ENCODE measurements at regions not wholly inside any gene's neighbourhood (a gene's known extent, or its start where the extent isn't known, plus 50 kb on each side); places are given as distances from the start of the nearest gene placed in this dataset.
A peak's percentile ranks its signal among the peaks of the same experiment; 100 is the strongest.

DNA sequence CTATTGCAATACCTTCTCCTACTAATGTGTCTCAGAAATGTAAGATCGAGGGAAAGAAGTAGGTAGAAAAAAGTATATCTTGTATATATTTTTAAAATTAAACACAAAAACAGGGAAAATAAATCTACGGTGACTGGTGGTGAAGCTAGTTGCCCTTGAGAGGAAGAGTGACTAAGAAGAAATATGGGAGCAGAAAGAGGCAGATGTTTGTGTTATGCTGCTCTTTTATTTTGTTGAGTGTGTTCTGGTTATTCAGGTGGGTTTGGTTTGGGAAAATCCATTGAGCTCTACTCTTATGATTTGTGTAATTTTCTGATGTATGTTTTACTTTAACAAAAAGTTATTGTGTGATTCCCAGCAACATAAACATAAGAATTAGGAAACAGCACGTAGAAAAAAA, 444.9 kb upstream of the B3GALT2 start:
- TF ChIP-seq, protein P1, sequence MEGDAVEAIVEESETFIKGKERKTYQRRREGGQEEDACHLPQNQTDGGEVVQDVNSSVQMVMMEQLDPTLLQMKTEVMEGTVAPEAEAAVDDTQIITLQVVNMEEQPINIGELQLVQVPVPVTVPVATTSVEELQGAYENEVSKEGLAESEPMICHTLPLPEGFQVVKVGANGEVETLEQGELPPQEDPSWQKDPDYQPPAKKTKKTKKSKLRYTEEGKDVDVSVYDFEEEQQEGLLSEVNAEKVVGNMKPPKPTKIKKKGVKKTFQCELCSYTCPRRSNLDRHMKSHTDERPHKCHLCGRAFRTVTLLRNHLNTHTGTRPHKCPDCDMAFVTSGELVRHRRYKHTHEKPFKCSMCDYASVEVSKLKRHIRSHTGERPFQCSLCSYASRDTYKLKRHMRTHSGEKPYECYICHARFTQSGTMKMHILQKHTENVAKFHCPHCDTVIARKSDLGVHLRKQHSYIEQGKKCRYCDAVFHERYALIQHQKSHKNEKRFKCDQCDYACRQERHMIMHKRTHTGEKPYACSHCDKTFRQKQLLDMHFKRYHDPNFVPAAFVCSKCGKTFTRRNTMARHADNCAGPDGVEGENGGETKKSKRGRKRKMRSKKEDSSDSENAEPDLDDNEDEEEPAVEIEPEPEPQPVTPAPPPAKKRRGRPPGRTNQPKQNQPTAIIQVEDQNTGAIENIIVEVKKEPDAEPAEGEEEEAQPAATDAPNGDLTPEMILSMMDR (IDR thresholded peaks at IDR 0.05) = no peak
- TF ChIP-seq POLR2A (IDR thresholded peaks at IDR 0.05) = no peak
- no peak for DNase-seq
- Histone ChIP-seq H3K27me3 (no peaks in the 10 kb centered on the region), H3K4me3 (replicated peaks in 1 of 3) (no peak overlapping the region), H3K9me3 (no peaks in the 10 kb centered on the region), H3K27ac (no peak overlapping the region), H3K36me3 (no peaks in the 10 kb centered on the region), H3K4me1 (peaks cover 0 to 6% of the 10 kb centered on the region in 2 donors)
- intact Hi-C loops (cut with DNase I) = no loop called here
- WGBS, 2 donors = 86 to 95% methylated on average over 3 of the region's 3 CpGs

DNA sequence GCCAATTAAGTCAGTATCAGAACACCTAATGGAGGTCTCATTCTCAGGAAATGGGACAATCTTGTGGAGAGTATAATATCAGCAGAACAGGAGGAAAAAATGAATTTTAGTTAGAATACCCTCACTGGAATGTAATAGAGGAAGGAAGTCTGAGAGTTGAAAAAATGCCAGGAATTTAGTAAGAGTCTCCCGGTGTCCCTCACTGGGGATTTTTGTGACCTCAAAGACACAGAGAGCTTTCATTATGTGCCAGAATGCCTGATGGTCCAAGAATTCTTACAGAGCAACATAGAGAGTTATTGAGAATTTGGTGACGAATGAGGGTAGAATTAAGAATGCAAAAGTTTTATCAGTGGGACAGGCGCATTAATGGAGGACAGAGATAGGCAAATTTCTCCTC, 443.5 kb upstream of the B3GALT2 start:
- Histone ChIP-seq H3K4me3 (replicated peaks in 1 of 3) (no peak overlapping the region), H3K4me1 (peaks cover 0 to 6% of the 10 kb centered on the region in 2 donors), H3K27ac (no peak overlapping the region), H3K36me3 (no peaks in the 10 kb centered on the region), H3K9me3 (no peaks in the 10 kb centered on the region), H3K27me3 (no peaks in the 10 kb centered on the region)
- 56 to 59% methylated on average over 3 of the region's 3 CpGs for WGBS, 2 donors
- no peak for DNase-seq
- intact Hi-C loops (cut with DNase I) = no loop called here
- TF ChIP-seq POLR2A (IDR thresholded peaks at IDR 0.05) = no peak

DNA sequence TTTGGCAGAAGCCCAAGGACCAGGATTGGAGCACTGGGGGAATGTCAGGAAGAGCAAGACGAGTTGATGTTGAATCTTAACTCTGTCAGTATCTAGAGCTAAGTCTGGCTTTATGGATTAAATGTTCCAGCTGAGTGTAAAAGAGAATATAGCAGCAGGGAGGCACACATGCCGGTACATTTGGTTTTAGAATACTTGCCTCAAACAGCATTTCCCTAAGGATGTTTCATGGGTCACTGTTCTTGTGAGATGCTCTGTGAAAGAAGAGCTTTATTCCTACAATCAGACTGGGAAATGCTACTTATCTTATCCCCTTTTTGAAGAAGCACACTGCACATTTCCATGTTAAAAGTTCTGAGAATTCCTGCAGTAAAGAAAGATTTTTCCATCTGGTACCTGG, 440.3 kb upstream of the B3GALT2 start:
- Histone ChIP-seq H3K27me3 (no peaks in the 10 kb centered on the region), H3K27ac (no peak overlapping the region), H3K4me3 (replicated peaks in 1 of 3) (no peak overlapping the region), H3K4me1 (no peaks in the 10 kb centered on the region), H3K36me3 (no peaks in the 10 kb centered on the region), H3K9me3 (no peaks in the 10 kb centered on the region)
- TF ChIP-seq POLR2A (IDR thresholded peaks at IDR 0.05) = no peak
- DNase-seq = no peak
- intact Hi-C loops (cut with DNase I) = no loop called here
- 83 to 95% methylated on average over 2 of the region's 2 CpGs for whole genome bisulfite sequencing, 2 donors

DNA sequence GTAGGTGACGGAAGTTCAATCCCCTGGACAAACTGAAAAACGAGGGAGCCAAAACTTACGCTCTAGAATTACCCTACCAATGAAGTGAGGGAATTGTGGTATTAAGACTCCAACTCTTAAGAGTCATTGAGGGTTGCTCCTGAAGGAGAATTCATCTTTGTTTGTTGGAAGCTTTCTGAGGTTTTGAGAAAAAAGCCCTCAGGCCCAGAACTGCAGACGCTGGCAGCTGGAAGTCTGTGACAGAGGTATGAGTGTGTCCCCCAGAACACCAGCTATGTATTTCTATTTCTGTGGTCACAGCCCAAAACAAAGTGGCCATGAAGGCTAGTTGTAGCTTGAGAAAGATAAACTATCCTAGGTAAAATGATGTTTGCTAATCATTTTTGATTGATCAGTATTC, 438.8 kb upstream of the B3GALT2 start:
- 59 to 77% methylated on average over 4 of the region's 4 CpGs for WGBS, 2 donors
- TF ChIP-seq POLR2A (IDR thresholded peaks at IDR 0.05) = no peak
- TF ChIP-seq, protein P1 (IDR thresholded peaks at IDR 0.05) = no peak
- intact Hi-C loops (cut with DNase I) = no loop called here

DNA sequence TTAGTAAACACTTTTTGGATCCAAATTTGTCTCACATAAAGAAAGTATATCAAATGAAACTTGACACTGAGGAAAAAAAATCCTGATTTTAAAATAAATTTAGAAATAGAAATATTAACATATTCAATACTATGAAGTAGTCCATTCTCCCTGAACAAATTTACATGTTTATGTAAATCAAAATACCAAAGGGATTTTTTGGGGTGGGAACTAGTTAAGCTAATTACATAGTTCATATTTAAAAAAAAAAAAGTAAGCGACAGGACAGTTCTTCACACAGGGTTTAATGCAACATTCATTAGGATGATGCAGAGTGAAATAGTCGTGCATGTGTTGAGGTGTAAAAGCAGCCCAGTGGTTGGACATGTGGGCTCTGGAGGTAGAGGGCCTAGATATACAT, 433.5 kb upstream of the B3GALT2 start:
- TF ChIP-seq, protein P1 (IDR thresholded peaks at IDR 0.05) = no peak
- no peak for TF ChIP-seq POLR2A (IDR thresholded peaks at IDR 0.05)
- H3K4me3 ChIP-seq (replicated peaks in 1 of 3) = no peak overlapping the region
- peaks cover 0 to under 1% of the 10 kb centered on the region in 2 donors for H3K4me1 ChIP-seq
- no peak for DNase-seq
- 93 to 94% methylated on average over 2 of the region's 2 CpGs for WGBS, 2 donors
- H3K9me3 ChIP-seq = no peaks in the 10 kb centered on the region
- no peaks in the 10 kb centered on the region for H3K27me3 ChIP-seq
- intact Hi-C loops (cut with DNase I) = no loop called here
- no peaks in the 10 kb centered on the region for H3K36me3 ChIP-seq
- no peak overlapping the region for H3K27ac ChIP-seq

More for the DNA sequence above, 438.8 kb upstream of the B3GALT2 start:
- H3K27ac ChIP-seq = no peak overlapping the region
- no peak overlapping the region for H3K4me3 ChIP-seq (replicated peaks in 1 of 3)
- DNase-seq = no peak
- H3K36me3 ChIP-seq = no peaks in the 10 kb centered on the region
- no peaks in the 10 kb centered on the region for H3K9me3 ChIP-seq
- H3K4me1 ChIP-seq = no peaks in the 10 kb centered on the region
- no peaks in the 10 kb centered on the region for H3K27me3 ChIP-seq

DNA sequence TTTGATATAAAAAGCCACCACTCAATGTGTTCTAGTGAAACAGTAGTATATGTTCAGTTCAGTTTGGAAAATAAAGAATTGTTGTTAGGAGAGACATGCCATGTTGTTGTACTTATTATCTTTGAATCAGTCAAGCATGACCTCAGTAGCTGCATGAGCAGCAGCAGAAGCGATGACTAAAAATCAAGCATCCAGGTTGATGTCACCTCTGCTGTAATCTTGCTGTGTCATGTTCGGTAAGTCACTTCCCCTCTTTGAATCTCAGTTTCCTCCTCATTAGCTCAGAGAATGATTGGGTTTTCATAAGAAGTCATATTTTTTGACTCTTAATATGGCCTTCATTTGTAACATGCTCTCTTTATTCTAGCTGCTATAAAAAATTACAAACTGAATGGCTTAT, 428.4 kb upstream of the B3GALT2 start:
- TF ChIP-seq POLR2A (IDR thresholded peaks at IDR 0.05) = no peak
- TF ChIP-seq, protein P1 (IDR thresholded peaks at IDR 0.05) = no peak
- Histone ChIP-seq H3K27ac (no peak overlapping the region), H3K36me3 (no peaks in the 10 kb centered on the region), H3K27me3 (no peaks in the 10 kb centered on the region), H3K4me1 (peaks cover 0 to 4% of the 10 kb centered on the region in 2 donors), H3K4me3 (replicated peaks in 1 of 3) (no peak overlapping the region), H3K9me3 (no peaks in the 10 kb centered on the region)
- intact Hi-C loops (cut with DNase I) = no loop called here
- peak in 1 of 2 donors; percentile 6 for DNase-seq
- 57 to 62% methylated on average over 2 of the region's 2 CpGs for WGBS, 2 donors

Data from thyroid gland (tissue), 4 donors.